ENCODE measurements at regions not wholly inside any gene's neighbourhood (a gene's known extent, or its start where the extent isn't known, plus 50 kb on each side); places are given as distances from the start of the nearest gene placed in this dataset.
A peak's percentile ranks its signal among the peaks of the same experiment; 100 is the strongest.
"Not testable (repeated sequence)": the region's sequence is repeated elsewhere in the genome, so short reads cannot be mapped to it uniquely, and the experiment has no call there.

GRCh38 chr1:188817814-188818213, 1659.8 kb downstream of the BRINP3 start:
- Histone ChIP-seq H3K36me3 (no peaks in the 10 kb centered on the region), H3K27ac (no peak overlapping the region), H3K27me3 (no peaks in the 10 kb centered on the region), H3K4me3 (no peak overlapping the region), H3K4me1 (no peaks in the 10 kb centered on the region), H3K9me3 (no peaks in the 10 kb centered on the region)
- WGBS (ENCODE audit: insufficient coverage, low coverage, low lambda C conversion rate, missing lambda C conversion rate) = 19% methylated on average over 1 of the region's 1 CpG
- DNase-seq (no peak), ATAC-seq (no peak)
- TF ChIP-seq CTCF (IDR thresholded peaks at IDR 0.05) = no peak
- intact Hi-C loops (cut with DNase I) = no loop called here

- H3K27me3 ChIP-seq = no peaks in the 10 kb centered on the region
- H3K4me3 ChIP-seq = no peak overlapping the region
- no peak overlapping the region for H3K27ac ChIP-seq
- ATAC-seq (no peak), DNase-seq (no peak)
- intact Hi-C loops (cut with DNase I) = no loop called here
- WGBS (ENCODE audit: insufficient coverage, low coverage, low lambda C conversion rate, missing lambda C conversion rate) = 6% methylated on average over 2 of the region's 2 CpGs
- H3K9me3 ChIP-seq = no peaks in the 10 kb centered on the region
- no peaks in the 10 kb centered on the region for H3K4me1 ChIP-seq
- H3K36me3 ChIP-seq = no peaks in the 10 kb centered on the region
- no peak for TF ChIP-seq CTCF (IDR thresholded peaks at IDR 0.05)
- no peak for TF ChIP-seq POLR2A (IDR thresholded peaks at IDR 0.05)
These were observed 1655.4 kb downstream of the BRINP3 start for GRCh38 chr1:188822248-188822647.

GRCh38 chr1:188825471-188825870, 1652.2 kb downstream of the BRINP3 start:
- TF ChIP-seq POLR2A (IDR thresholded peaks at IDR 0.05) = no peak
- no peak for TF ChIP-seq CTCF (IDR thresholded peaks at IDR 0.05)
- no peaks in the 10 kb centered on the region for H3K27me3 ChIP-seq
- DNase-seq = no peak
- H3K9me3 ChIP-seq = no peaks in the 10 kb centered on the region
- intact Hi-C loops (cut with DNase I) = no loop called here
- no peak overlapping the region for H3K4me3 ChIP-seq
- no peaks in the 10 kb centered on the region for H3K36me3 ChIP-seq
- 49% methylated on average over 2 of the region's 2 CpGs for WGBS (ENCODE audit: insufficient coverage, low coverage, low lambda C conversion rate, missing lambda C conversion rate)
- ATAC-seq = no peak
- H3K4me1 ChIP-seq = no peaks in the 10 kb centered on the region
- no peak overlapping the region for H3K27ac ChIP-seq

- TF ChIP-seq POLR2A (IDR thresholded peaks at IDR 0.05) = no peak
- no peak for TF ChIP-seq CTCF (IDR thresholded peaks at IDR 0.05)
- no peak overlapping the region for H3K4me3 ChIP-seq
- intact Hi-C loops (cut with DNase I) = no loop called here
- H3K27me3 ChIP-seq = no peaks in the 10 kb centered on the region
- no peak for DNase-seq
- no peaks in the 10 kb centered on the region for H3K4me1 ChIP-seq
- no peaks in the 10 kb centered on the region for H3K9me3 ChIP-seq
- no peaks in the 10 kb centered on the region for H3K36me3 ChIP-seq
- no peak overlapping the region for H3K27ac ChIP-seq
- ATAC-seq = no peak
These were observed 1650.9 kb downstream of the BRINP3 start for GRCh38 chr1:188826800-188827199.

- WGBS (ENCODE audit: insufficient coverage, low coverage, low lambda C conversion rate, missing lambda C conversion rate) = 47% methylated on average over 2 of the region's 2 CpGs
- Histone ChIP-seq H3K4me1 (no peaks in the 10 kb centered on the region), H3K27me3 (no peaks in the 10 kb centered on the region), H3K36me3 (no peaks in the 10 kb centered on the region), H3K27ac (no peak overlapping the region), H3K9me3 (no peaks in the 10 kb centered on the region), H3K4me3 (no peak overlapping the region)
- ATAC-seq (no peak), DNase-seq (no peak)
- intact Hi-C loops (cut with DNase I) = no loop called here
- no peak for TF ChIP-seq POLR2A (IDR thresholded peaks at IDR 0.05)
- no peak for TF ChIP-seq CTCF (IDR thresholded peaks at IDR 0.05)
These were observed 1650.3 kb downstream of the BRINP3 start for GRCh38 chr1:188827400-188827799.

GRCh38 chr1:188841111-188841696, 1636.5 kb downstream of the BRINP3 start:
- intact Hi-C loops (cut with DNase I); H3K27ac ChIP-seq; H3K36me3 ChIP-seq; H3K27me3 ChIP-seq; ATAC-seq; H3K4me3 ChIP-seq; H3K4me1 ChIP-seq; H3K9me3 ChIP-seq: not testable (repeated sequence)
- peak in 1 of 3 donors; percentile 8 for DNase-seq
- WGBS (ENCODE audit: insufficient coverage, low coverage, low lambda C conversion rate, missing lambda C conversion rate) = 91% methylated on average over 10 of the region's 40 CpGs

Measured in right lobe of liver (tissue), 6 donors.